BJ (cell line): ENCODE measurements at regions not wholly inside any gene's neighbourhood (a gene's known extent, or its start where the extent isn't known, plus 50 kb on each side); places are given as distances from the start of the nearest gene placed in this dataset.

Experiments
- CTCF ChIA-PET: fragments of 350-600 bp; formaldehyde crosslinking; extraction: SDS; loops from one replicate; lab custom pipeline; 2021; ENCODE audit warnings: antibody characterized with exemption, inconsistent platforms; lab: Yijun Ruan, JAX
- POLR2A ChIA-PET: fragments of 300-600 bp; sonication (Branson Sonifier 250); formaldehyde crosslinking; extraction: SDS; loops from one replicate; lab custom pipeline; 2021; ENCODE audit warnings: antibody characterized with exemption; lab: Charles Lee
- DNase-seq: peaks from one replicate; pipeline ENCODE4 v3.0.0-alpha.2; 2011; ENCODE audit warnings: low read depth
- H3K27me3 ChIP-seq: 2 replicates; pipeline ENCODE4 v1.6.0; 2011; ENCODE audit warnings: low read length; ENCODE audit not compliant: control insufficient read depth, insufficient read depth
- H3K36me3 ChIP-seq: 2 replicates; pipeline ENCODE4 v1.5.1; 2011; ENCODE audit warnings: low read length; ENCODE audit not compliant: control insufficient read depth, insufficient read depth
- H3K4me3 ChIP-seq: 2 replicates; pipeline ENCODE4 v1.5.1; 2011; ENCODE audit warnings: low read depth, mild to moderate bottlenecking, control low read depth, low read length
- CTCF ChIP-seq: IDR thresholded peaks from 2 replicates; pipeline ENCODE4 v1.5.1; 2011; ENCODE audit warnings: low read depth, mild to moderate bottlenecking, control low read depth, inconsistent platforms, low read length, moderate library complexity; ENCODE audit not compliant: insufficient read depth

- no peak for TF ChIP-seq CTCF
- ChIA-PET CTCF (no interaction called here), POLR2A (no interaction called here)
- Histone ChIP-seq H3K27me3 (no peaks in the 10 kb centered on the region), H3K36me3 (no peaks in the 10 kb centered on the region), H3K4me3 (no peak overlapping the region)
- DNase-seq, result no peak
These were observed 288.7 kb downstream of the NR2F2 start for GRCh38 chr15:96619174-96619573.

DNA sequence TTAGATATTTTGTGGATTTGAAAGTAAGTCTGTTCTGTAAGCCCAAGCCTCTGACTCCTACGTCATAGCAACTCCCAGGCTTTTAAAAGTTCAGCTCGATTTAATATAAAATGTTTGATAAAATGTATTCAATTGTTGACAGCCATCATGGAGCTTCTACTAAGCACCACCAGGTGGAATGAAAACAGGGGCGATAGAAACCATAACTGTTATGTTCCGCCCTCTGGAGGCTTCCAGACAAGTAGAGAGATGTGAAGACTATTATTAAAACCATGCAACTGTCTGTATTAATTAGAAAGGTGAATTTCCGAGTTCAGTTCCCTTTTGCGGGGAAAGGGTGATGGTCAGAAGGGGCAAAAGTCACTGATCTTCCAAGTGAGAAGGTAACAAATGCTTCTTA lies 292.2 kb downstream of the NR2F2 start:
- Histone ChIP-seq H3K36me3 (no peaks in the 10 kb centered on the region), H3K27me3 (no peaks in the 10 kb centered on the region), H3K4me3 (no peak overlapping the region)
- ChIA-PET CTCF (no interaction called here), POLR2A (no interaction called here)
- DNase-seq, result no peak
- TF ChIP-seq CTCF, result no peak

- no peak overlapping the region for H3K4me3 ChIP-seq
- no peaks in the 10 kb centered on the region for H3K36me3 ChIP-seq
- POLR2A ChIA-PET, result no interaction called here
- CTCF ChIA-PET, result no interaction called here
- no peak for DNase-seq
- no peak for TF ChIP-seq CTCF
- no peaks in the 10 kb centered on the region for H3K27me3 ChIP-seq
These were observed 294.8 kb downstream of the NR2F2 start for GRCh38 chr15:96625256-96625655.

GRCh38 chr15:96627031-96627568 lies 296.6 kb downstream of the NR2F2 start:
- Histone ChIP-seq H3K27me3 (no peaks in the 10 kb centered on the region), H3K4me3 (no peak overlapping the region), H3K36me3 (no peaks in the 10 kb centered on the region)
- no peak for TF ChIP-seq CTCF
- CTCF ChIA-PET, result no interaction called here
- DNase-seq, result no peak
- POLR2A ChIA-PET, result no interaction called here

DNA sequence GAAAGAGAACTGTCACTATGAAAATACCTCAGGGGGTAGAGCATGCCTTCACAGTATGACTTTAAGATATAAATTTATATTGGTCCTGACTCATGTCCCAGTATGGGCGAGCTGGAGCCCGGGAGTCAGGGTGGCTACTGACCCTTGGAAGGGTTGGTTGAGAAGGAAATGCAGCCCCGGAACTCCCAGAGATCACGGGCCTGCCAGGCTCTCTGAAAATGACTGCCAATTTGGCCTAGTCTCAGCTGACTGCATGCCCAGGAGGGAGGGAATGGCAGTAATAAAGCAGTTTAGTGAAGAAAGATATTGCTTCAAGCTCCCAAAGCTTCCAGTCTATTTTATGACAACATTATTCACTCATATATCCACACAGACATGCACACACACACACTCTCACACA lies 299.0 kb downstream of the NR2F2 start:
- ChIA-PET POLR2A (no interaction called here), CTCF (no interaction called here)
- Histone ChIP-seq H3K36me3 (no peaks in the 10 kb centered on the region), H3K4me3 (no peak overlapping the region), H3K27me3 (no peaks in the 10 kb centered on the region)
- no peak for TF ChIP-seq CTCF
- DNase-seq, result no peak
